HFF-Myc (cell line): ENCODE measurements at regions not wholly inside any gene's neighbourhood (a gene's known extent, or its start where the extent isn't known, plus 50 kb on each side); places are given as distances from the start of the nearest gene placed in this dataset.

Source experiments
- DNase-seq: peaks from one replicate; pipeline ENCODE4 v3.0.0-alpha.2; 2011; ENCODE audit warnings: low read depth; ENCODE audit errors: extremely low read depth
- H3K4me3 ChIP-seq: replicated peaks from 2 replicates; pipeline ENCODE4 v1.5.1; 2011; ENCODE audit warnings: low read depth, mild to moderate bottlenecking, control low read depth, low read length
- TF ChIP-seq, protein P1 (sequence below): IDR thresholded peaks from 2 replicates; pipeline ENCODE4 v1.5.1; 2012; ENCODE audit warnings: mild to moderate bottlenecking, low read depth, low read length, control low read depth; ENCODE audit errors: missing control alignments

DNA sequence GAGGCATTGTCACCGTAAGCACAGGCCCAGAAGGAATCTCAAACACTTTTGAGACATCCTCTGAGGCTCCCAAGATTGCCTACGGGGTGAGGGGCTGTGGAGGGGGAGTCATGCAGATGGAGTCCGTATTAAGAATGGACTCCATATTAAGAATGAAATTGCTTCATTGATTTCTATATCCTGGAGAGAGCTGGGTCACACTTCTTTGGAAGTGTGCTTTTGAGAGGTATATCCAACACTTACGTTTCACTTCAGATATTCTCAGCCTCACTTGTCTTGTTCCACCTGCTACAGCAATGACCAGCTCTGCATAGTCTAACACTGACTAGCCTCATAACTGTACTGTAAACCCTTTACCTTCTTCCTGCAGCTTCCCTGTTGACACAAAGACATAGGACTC is 62.6 kb upstream of the ARHGAP5 start:
- DNase-seq: no peak
- TF ChIP-seq, protein P1, sequence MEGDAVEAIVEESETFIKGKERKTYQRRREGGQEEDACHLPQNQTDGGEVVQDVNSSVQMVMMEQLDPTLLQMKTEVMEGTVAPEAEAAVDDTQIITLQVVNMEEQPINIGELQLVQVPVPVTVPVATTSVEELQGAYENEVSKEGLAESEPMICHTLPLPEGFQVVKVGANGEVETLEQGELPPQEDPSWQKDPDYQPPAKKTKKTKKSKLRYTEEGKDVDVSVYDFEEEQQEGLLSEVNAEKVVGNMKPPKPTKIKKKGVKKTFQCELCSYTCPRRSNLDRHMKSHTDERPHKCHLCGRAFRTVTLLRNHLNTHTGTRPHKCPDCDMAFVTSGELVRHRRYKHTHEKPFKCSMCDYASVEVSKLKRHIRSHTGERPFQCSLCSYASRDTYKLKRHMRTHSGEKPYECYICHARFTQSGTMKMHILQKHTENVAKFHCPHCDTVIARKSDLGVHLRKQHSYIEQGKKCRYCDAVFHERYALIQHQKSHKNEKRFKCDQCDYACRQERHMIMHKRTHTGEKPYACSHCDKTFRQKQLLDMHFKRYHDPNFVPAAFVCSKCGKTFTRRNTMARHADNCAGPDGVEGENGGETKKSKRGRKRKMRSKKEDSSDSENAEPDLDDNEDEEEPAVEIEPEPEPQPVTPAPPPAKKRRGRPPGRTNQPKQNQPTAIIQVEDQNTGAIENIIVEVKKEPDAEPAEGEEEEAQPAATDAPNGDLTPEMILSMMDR: no peak
- no peak overlapping the region for H3K4me3 ChIP-seq

DNA sequence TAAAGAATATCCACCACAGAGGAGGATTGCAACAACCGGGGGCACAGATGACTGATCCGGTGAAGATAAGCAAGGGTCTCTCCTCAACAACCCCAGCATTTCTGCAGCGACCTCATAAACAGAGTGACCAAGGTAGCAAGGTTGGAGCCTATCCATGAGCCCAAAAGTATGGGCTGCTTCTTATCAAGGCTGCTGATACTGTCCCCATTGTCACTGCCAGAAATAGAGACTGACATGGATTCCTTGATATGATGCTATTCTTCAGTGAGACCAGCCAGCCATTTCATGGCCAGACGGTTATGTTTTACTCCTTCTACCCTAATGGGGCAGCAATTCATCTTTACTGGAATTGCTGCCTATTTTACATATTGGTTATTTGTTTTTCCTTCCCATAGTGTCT is 61.9 kb upstream of the ARHGAP5 start:
- TF ChIP-seq, protein P1: no peak
- H3K4me3 ChIP-seq: no peak overlapping the region
- no peak for DNase-seq

DNA sequence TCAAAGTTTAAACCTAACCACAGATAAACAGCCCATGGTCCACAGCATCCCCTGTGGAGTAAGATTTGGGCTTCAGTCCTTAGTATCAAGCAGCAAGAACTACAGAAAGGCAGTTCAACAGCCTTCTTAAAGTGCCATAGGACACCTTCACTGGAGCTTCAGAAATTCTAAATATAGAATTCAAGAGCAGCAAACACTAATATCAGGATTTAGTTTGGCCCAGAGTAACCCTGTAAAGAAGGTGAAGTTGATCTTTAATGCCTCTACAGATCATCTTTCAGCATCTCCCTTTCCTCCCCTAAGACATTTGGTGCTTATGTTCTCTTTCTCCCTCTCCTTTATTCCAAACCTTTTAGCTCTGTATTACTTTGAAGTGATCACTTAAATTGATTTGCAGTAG is 59.5 kb upstream of the ARHGAP5 start:
- H3K4me3 ChIP-seq: no peak overlapping the region
- TF ChIP-seq, protein P1: no peak
- no peak for DNase-seq

DNA sequence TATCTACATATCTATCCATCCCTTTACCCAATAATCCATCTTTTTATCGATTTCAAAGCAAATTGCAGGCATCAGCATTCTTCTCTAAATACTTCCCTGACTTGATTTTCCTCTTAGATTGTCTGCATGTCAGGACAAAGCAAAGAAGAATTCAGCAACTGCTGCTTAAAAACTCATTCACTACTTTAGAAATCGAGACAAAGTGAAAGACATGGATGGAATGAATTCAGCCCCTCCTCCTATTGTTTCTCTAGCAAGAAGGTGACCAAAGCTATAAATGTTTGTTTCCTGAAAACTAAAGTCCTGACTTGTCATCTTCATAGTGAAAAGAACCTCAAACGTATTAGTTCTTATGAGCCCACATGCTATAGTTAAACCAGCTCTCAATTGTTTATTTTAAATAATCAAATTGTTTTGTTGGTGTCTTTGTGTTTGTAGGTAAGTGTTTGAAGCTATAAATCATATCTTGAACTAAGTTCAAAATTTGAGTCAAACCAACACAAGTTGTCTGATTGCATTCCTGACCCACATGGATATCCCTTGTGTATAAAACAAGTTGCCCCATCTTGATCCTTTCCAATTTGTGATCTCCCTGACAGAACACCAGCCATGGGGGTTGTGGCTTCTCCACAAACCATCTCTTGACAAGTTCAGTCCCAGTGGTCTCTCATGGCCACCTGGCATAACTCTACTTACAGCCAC is 58.6 kb upstream of the ARHGAP5 start:
- H3K4me3 ChIP-seq: no peak overlapping the region
- TF ChIP-seq, protein P1: no peak
- no peak for DNase-seq

DNA sequence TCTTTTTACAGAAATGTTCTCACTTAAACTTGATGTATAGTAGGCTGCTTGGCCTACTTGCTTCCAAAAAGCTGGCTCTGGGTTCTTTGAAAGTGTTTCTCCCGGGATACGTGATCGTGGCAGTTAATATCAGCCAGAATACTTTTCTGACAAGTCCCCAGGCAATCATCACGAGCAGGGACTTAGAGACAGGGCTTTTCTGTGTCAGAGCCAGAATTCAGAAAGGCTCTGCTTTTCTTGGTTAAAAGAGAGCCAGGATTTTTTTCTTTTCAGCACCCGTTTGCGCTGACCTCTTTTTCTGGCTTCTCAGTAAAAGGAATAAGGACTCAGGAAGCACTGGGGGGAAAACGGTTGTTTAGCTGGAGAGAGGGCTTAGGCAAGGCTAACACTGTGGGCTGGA is 57.8 kb upstream of the ARHGAP5 start:
- H3K4me3 ChIP-seq: no peak overlapping the region
- no peak for DNase-seq
- TF ChIP-seq, protein P1: no peak

DNA sequence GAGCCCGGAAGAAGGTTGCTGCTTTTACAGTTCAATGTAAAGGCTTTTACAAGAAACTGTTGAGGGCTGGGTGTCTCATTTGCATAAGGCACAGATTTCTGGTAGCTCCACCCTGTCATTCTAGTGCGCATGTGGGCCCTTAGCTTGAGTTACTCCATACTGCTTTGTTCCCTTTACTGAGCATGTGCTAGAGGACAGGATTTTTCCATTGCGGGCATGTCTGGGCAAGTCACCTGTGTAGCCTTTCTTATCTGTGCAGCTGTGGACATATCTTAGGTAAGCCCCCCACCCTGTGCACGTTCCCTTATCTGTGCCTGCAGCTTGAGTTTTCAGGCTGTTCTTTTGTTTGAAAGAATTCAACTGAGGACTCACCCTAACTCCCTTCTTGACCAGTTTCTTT is 56.2 kb upstream of the ARHGAP5 start:
- no peak for DNase-seq
- TF ChIP-seq, protein P1: no peak
- H3K4me3 ChIP-seq: no peak overlapping the region

DNA sequence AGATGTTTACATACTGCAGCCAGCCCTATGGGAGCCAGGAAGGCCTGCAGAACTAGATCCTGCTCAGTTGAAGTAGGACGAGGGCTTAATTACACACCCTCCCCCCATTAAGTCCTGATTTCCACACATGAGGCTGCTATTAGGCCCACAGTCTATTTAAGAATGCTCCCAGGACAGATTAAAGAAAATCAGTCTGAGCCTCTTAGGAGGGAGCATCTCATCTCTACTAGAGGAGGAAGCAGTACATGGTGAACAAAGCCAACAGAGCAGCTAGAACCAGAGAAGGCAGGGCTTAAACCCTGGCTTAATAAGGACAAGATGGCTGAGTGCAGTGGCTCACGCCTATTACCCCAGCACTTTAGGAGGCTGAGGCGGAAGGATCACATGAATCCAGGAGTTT is 55.8 kb upstream of the ARHGAP5 start:
- H3K4me3 ChIP-seq: no peak overlapping the region
- no peak for DNase-seq
- TF ChIP-seq, protein P1: no peak
